ENCODE measurements at regions not wholly inside any gene's neighbourhood (a gene's known extent, or its start where the extent isn't known, plus 50 kb on each side); places are given as distances from the start of the nearest gene placed in this dataset.

DNA sequence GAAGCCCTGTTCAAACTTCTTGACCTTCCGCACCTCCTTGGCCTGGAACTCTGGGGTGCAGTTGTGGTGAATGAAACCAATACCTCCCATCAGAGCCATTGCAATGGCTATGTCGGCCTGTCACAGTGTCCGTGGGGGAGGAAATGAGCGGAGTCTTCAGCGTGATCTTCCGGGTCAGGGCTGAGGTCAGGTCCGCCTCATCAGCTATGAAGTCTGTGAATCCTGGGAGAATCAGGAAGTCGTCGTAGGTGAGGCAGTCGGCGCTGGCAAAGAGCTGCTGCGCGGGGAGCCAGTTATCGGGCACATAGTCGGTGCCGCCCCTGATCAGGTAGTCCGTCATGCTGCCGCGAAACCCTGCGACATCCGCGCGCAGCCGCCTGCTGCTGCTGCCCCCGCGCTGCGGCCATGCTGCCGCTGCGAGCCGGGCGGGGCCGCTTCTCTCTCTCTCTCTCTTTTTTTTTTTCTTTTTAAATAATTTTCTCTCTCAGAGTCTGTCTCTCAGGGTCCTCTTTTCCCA is 154.1 kb upstream of the ZSWIM2 start:
- Mint-ChIP-seq H3K36me3 (peaks cover 0 to 3% (median 0%) of the 10 kb centered on the region in 5 donors), H3K9me3 (peaks cover 0 to 3% (median 0%) of the 10 kb centered on the region in 11 donors), H3K4me1 (no peaks in the 10 kb centered on the region), H3K4me3 (peak overlapping the region in 2 of 10 donors; percentile 34 to 54), H3K27me3 (peaks cover 0 to 12% (median 7%) of the 10 kb centered on the region in 5 donors), H3K27ac (no peak overlapping the region)
- Histone ChIP-seq H3K4me1 (ENCODE audit: control insufficient read depth in 2 of 2, insufficient read depth in 2 of 2, low read length in 2 of 2) (no peaks in the 10 kb centered on the region), H3K27me3 (ENCODE audit: control insufficient read depth in 2 of 2, insufficient read depth in 2 of 2, low read length in 2 of 2) (no peaks in the 10 kb centered on the region), H3K36me3 (ENCODE audit: control insufficient read depth in 2 of 3, insufficient read depth in 3 of 3, low read length in 3 of 3) (no peaks in the 10 kb centered on the region), H3K4me3 (ENCODE audit: low read length) (no peak overlapping the region), H3K9me3 (ENCODE audit: control insufficient read depth in 2 of 3, low read length in 3 of 3) (no peaks in the 10 kb centered on the region), H3K27ac (ENCODE audit: low read depth, low read length) (no peak overlapping the region)
- POLR2A ChIA-PET = no interaction called here
- DNase-seq (no peak), ATAC-seq (no peak)
- CTCF ChIA-PET = no interaction called here
- intact Hi-C loops (cut with micrococcal nuclease) = no loop called here

DNA sequence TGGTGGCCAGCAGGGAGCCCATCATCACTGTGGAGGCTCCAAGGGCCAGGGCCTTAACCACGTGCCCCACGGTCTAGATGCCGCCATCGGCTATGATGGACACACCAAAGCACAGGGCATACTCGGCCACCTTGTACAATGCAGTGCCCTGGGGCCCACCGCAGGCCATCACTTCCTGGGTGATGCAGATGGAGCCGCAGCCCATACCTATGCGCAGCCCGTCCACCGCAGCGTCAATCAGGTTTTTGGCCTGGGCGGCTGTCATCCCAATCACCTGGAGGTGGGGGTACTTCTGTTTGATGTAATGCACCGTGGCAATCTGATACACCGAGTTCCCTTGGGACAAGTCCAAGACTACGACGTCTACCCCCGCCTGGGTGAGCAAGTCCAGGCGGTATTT is 153.3 kb upstream of the ZSWIM2 start:
- intact Hi-C loops (cut with micrococcal nuclease) = no loop called here
- Histone ChIP-seq H3K27me3 (ENCODE audit: control insufficient read depth in 2 of 2, insufficient read depth in 2 of 2, low read length in 2 of 2) (no peaks in the 10 kb centered on the region), H3K27ac (ENCODE audit: low read depth, low read length) (no peak overlapping the region), H3K36me3 (ENCODE audit: control insufficient read depth in 2 of 3, insufficient read depth in 3 of 3, low read length in 3 of 3) (no peaks in the 10 kb centered on the region), H3K4me1 (ENCODE audit: control insufficient read depth in 2 of 2, insufficient read depth in 2 of 2, low read length in 2 of 2) (no peaks in the 10 kb centered on the region), H3K4me3 (ENCODE audit: low read length) (no peak overlapping the region), H3K9me3 (ENCODE audit: control insufficient read depth in 2 of 3, low read length in 3 of 3) (no peaks in the 10 kb centered on the region)
- H3K4me3 Mint-ChIP-seq = no peak overlapping the region
- no peak for DNase-seq
- H3K4me1 Mint-ChIP-seq = no peaks in the 10 kb centered on the region
- H3K36me3 Mint-ChIP-seq = peaks cover 0 to 3% (median 0%) of the 10 kb centered on the region in 5 donors
- no peak for ATAC-seq
- H3K9me3 Mint-ChIP-seq = peaks cover 0 to 3% (median 0%) of the 10 kb centered on the region in 11 donors
- no peak overlapping the region for H3K27ac Mint-ChIP-seq
- ChIA-PET CTCF (no interaction called here), POLR2A (no interaction called here)
- H3K27me3 Mint-ChIP-seq = peaks cover 0 to 15% (median 7%) of the 10 kb centered on the region in 5 donors

DNA sequence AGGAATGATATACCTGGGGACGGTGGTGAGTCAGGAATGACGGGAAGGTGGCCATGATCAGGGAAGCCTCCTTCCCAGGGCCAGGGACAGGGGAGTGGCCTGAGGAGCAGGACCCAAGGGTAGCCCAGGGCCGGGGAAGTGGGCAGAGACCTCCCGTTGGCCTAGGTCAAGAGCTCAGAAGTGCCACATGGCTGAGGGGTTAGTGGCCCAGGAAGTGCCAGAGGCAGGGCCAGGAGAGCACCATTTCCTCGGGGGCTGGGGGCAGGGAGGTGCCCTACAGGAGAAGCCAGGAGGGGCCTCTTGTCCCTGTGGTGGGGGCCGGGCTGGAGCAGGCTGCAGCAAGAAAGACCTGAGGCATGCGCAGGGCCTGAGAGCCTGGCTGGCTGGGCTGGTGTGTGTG is 152.3 kb upstream of the ZSWIM2 start:
- intact Hi-C loops (cut with micrococcal nuclease) = no loop called here
- no peak for DNase-seq
- ChIA-PET CTCF (no interaction called here), POLR2A (no interaction called here)
- H3K27me3 ChIP-seq (ENCODE audit: control insufficient read depth in 2 of 2, insufficient read depth in 2 of 2, low read length in 2 of 2) = no peaks in the 10 kb centered on the region
- Mint-ChIP-seq H3K27ac (no peak overlapping the region), H3K36me3 (peaks cover 0 to 3% (median 0%) of the 10 kb centered on the region in 5 donors), H3K4me1 (no peaks in the 10 kb centered on the region), H3K9me3 (peaks cover 0 to 3% (median 0%) of the 10 kb centered on the region in 11 donors), H3K27me3 (peaks cover 0 to 16% (median 7%) of the 10 kb centered on the region in 5 donors), H3K4me3 (no peak overlapping the region)
- ATAC-seq = no peak
- H3K27ac ChIP-seq (ENCODE audit: low read depth, low read length) = no peak overlapping the region
- no peaks in the 10 kb centered on the region for H3K9me3 ChIP-seq (ENCODE audit: control insufficient read depth in 2 of 3, low read length in 3 of 3)
- H3K4me3 ChIP-seq (ENCODE audit: low read length) = no peak overlapping the region
- no peaks in the 10 kb centered on the region for H3K36me3 ChIP-seq (ENCODE audit: control insufficient read depth in 2 of 3, insufficient read depth in 3 of 3, low read length in 3 of 3)
- no peaks in the 10 kb centered on the region for H3K4me1 ChIP-seq (ENCODE audit: control insufficient read depth in 2 of 2, insufficient read depth in 2 of 2, low read length in 2 of 2)

DNA sequence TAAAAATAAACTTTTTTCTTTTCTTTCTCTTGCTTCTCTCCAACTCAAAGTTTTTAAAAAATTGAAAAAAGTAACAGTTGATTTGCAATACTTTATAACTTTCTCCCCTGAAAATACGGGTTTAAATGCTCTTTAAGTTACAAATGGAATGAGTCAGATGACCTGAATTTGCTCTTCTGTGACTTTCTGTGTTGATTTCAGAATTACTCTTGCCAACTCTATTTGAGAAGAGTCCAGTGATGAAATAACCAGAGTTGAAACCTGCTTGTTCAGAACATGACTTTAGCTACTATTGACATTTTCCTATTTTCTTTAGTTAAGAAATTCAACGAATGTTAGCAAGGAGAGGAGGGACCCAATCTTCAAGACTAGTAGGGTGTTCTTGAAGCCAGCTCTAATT is 146.1 kb upstream of the ZSWIM2 start:
- CTCF ChIA-PET = no interaction called here
- Mint-ChIP-seq H3K36me3 (no peaks in the 10 kb centered on the region), H3K27ac (no peak overlapping the region), H3K9me3 (peaks cover 0 to 4% (median 0%) of the 10 kb centered on the region in 11 donors), H3K4me3 (no peak overlapping the region), H3K27me3 (peaks cover 0 to 5% (median 0%) of the 10 kb centered on the region in 5 donors), H3K4me1 (no peaks in the 10 kb centered on the region)
- no peaks in the 10 kb centered on the region for H3K27me3 ChIP-seq (ENCODE audit: control insufficient read depth in 2 of 2, insufficient read depth in 2 of 2, low read length in 2 of 2)
- H3K36me3 ChIP-seq (ENCODE audit: control insufficient read depth in 2 of 3, insufficient read depth in 3 of 3, low read length in 3 of 3) = no peaks in the 10 kb centered on the region
- H3K27ac ChIP-seq (ENCODE audit: low read depth, low read length) = no peak overlapping the region
- POLR2A ChIA-PET = no interaction called here
- DNase-seq (no peak), ATAC-seq (no peak)
- no peaks in the 10 kb centered on the region for H3K9me3 ChIP-seq (ENCODE audit: control insufficient read depth in 2 of 3, low read length in 3 of 3)
- intact Hi-C loops (cut with micrococcal nuclease) = no loop called here
- H3K4me1 ChIP-seq (ENCODE audit: control insufficient read depth in 2 of 2, insufficient read depth in 2 of 2, low read length in 2 of 2) = no peaks in the 10 kb centered on the region
- no peak overlapping the region for H3K4me3 ChIP-seq (ENCODE audit: low read length)

GRCh38 chr2:186992597-186992996 is 143.6 kb upstream of the ZSWIM2 start:
- ChIA-PET CTCF (no interaction called here), POLR2A (no interaction called here)
- no peak overlapping the region for H3K27ac Mint-ChIP-seq
- Histone ChIP-seq H3K4me1 (ENCODE audit: control insufficient read depth in 2 of 2, insufficient read depth in 2 of 2, low read length in 2 of 2) (no peaks in the 10 kb centered on the region), H3K36me3 (ENCODE audit: control insufficient read depth in 2 of 3, insufficient read depth in 3 of 3, low read length in 3 of 3) (no peaks in the 10 kb centered on the region), H3K27me3 (ENCODE audit: control insufficient read depth in 2 of 2, insufficient read depth in 2 of 2, low read length in 2 of 2) (no peaks in the 10 kb centered on the region), H3K27ac (ENCODE audit: low read depth, low read length) (no peak overlapping the region), H3K4me3 (ENCODE audit: low read length) (no peak overlapping the region), H3K9me3 (ENCODE audit: control insufficient read depth in 2 of 3, low read length in 3 of 3) (no peaks in the 10 kb centered on the region)
- intact Hi-C loops (cut with micrococcal nuclease) = no loop called here
- no peak overlapping the region for H3K4me3 Mint-ChIP-seq
- ATAC-seq = no peak
- H3K9me3 Mint-ChIP-seq = peaks cover 0 to 10% (median 5%) of the 10 kb centered on the region in 11 donors
- H3K4me1 Mint-ChIP-seq = no peaks in the 10 kb centered on the region
- H3K27me3 Mint-ChIP-seq = peaks cover 0 to 5% (median 0%) of the 10 kb centered on the region in 5 donors
- no peaks in the 10 kb centered on the region for H3K36me3 Mint-ChIP-seq
- DNase-seq = no peak

DNA sequence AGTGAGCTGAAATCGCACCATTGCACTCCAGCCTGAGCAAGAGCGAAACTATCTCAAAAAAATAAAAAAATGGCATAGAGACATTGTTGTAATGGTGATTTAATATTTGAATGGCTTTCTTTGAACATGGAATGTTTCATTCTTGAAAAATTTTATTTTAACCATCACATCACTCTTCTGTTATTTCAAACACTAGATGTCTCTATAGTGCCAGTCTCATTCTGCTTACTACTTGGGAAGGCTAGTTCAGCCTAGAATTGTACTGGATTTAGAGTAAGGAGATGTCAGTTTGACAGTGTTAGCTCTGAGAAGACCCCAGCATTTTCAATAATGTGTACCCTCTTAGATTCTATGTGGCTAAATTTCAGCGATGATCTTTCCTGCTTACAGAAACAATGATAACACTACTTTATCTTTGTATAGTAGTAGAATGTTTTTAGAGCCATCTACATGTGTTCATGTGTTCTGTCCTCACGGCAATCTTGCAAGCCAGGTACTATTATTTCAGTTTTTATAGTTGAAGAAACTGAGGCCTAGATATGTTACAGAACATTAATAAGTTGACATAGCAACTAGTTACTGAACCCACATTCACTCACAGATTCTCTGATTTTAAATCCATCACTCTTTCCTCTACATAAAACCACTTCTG is 142.9 kb upstream of the ZSWIM2 start:
- no peak overlapping the region for H3K4me3 ChIP-seq (ENCODE audit: low read length)
- no peak overlapping the region for H3K27ac ChIP-seq (ENCODE audit: low read depth, low read length)
- no peak overlapping the region for H3K27ac Mint-ChIP-seq
- intact Hi-C loops (cut with micrococcal nuclease) = no loop called here
- no peaks in the 10 kb centered on the region for H3K4me1 Mint-ChIP-seq
- no peaks in the 10 kb centered on the region for H3K9me3 ChIP-seq (ENCODE audit: control insufficient read depth in 2 of 3, low read length in 3 of 3)
- H3K36me3 ChIP-seq (ENCODE audit: control insufficient read depth in 2 of 3, insufficient read depth in 3 of 3, low read length in 3 of 3) = no peaks in the 10 kb centered on the region
- ChIA-PET POLR2A (no interaction called here), CTCF (no interaction called here)
- no peak overlapping the region for H3K4me3 Mint-ChIP-seq
- H3K27me3 ChIP-seq (ENCODE audit: control insufficient read depth in 2 of 2, insufficient read depth in 2 of 2, low read length in 2 of 2) = no peaks in the 10 kb centered on the region
- no peaks in the 10 kb centered on the region for H3K4me1 ChIP-seq (ENCODE audit: control insufficient read depth in 2 of 2, insufficient read depth in 2 of 2, low read length in 2 of 2)
- peaks cover 0 to 4% (median 0%) of the 10 kb centered on the region in 5 donors for H3K27me3 Mint-ChIP-seq
- no peaks in the 10 kb centered on the region for H3K36me3 Mint-ChIP-seq
- peaks cover 0 to 10% (median 5%) of the 10 kb centered on the region in 11 donors for H3K9me3 Mint-ChIP-seq
- DNase-seq = no peak
- no peak for ATAC-seq

- no peak overlapping the region for H3K27ac Mint-ChIP-seq
- no peak for DNase-seq
- Histone ChIP-seq H3K4me1 (ENCODE audit: control insufficient read depth in 2 of 2, insufficient read depth in 2 of 2, low read length in 2 of 2) (no peaks in the 10 kb centered on the region), H3K36me3 (ENCODE audit: control insufficient read depth in 2 of 3, insufficient read depth in 3 of 3, low read length in 3 of 3) (no peaks in the 10 kb centered on the region), H3K9me3 (ENCODE audit: control insufficient read depth in 2 of 3, low read length in 3 of 3) (no peaks in the 10 kb centered on the region), H3K27ac (ENCODE audit: low read depth, low read length) (no peak overlapping the region), H3K4me3 (ENCODE audit: low read length) (no peak overlapping the region), H3K27me3 (ENCODE audit: control insufficient read depth in 2 of 2, insufficient read depth in 2 of 2, low read length in 2 of 2) (no peaks in the 10 kb centered on the region)
- no peaks in the 10 kb centered on the region for H3K36me3 Mint-ChIP-seq
- H3K4me1 Mint-ChIP-seq = no peaks in the 10 kb centered on the region
- intact Hi-C loops (cut with micrococcal nuclease) = no loop called here
- ChIA-PET POLR2A (no interaction called here), CTCF (no interaction called here)
- ATAC-seq = no peak
- H3K27me3 Mint-ChIP-seq = peaks cover 0 to 4% (median 0%) of the 10 kb centered on the region in 5 donors
- no peak overlapping the region for H3K4me3 Mint-ChIP-seq
- peaks cover 0 to 15% (median 6%) of the 10 kb centered on the region in 11 donors for H3K9me3 Mint-ChIP-seq
These were observed 136.0 kb upstream of the ZSWIM2 start for GRCh38 chr2:186984966-186985365.
